IMR-90 (cell line): ENCODE measurements at regions not wholly inside any gene's neighbourhood (a gene's known extent, or its start where the extent isn't known, plus 50 kb on each side); places are given as distances from the start of the nearest gene placed in this dataset.

ENCODE experiments used
- ATAC-seq: fragments of 200-7000 bp; cut with Tn5 transposase; 2 replicates; pipeline ENCODE4 v1.9.1; 2020; ENCODE audit warnings: low read depth, mild to moderate bottlenecking, moderate library complexity
- BruUV-seq: library from RNA; stranded (reverse); fragments of 400-500 nt; replicated peaks from 2 replicates; lab custom pipeline; 2021; lab: Mats Ljungman, UMichigan
- CTCF ChIA-PET: fragments of 300-600 bp; formaldehyde crosslinking; extraction: SDS; loops from one replicate; lab custom pipeline; 2021; ENCODE audit warnings: antibody characterized with exemption; lab: Yijun Ruan, JAX
- POLR2A ChIA-PET: fragments of 300-600 bp; sonication (Branson Sonifier 250); formaldehyde crosslinking; loops from one replicate; lab custom pipeline; 2022; ENCODE audit warnings: antibody characterized with exemption; ENCODE audit not compliant: unreplicated experiment; lab: Charles Lee
- DNase-seq: peaks from one replicate; pipeline ENCODE4 v3.0.0; 2013
- H2AFZ ChIP-seq: replicated peaks from 2 replicates; pipeline ENCODE3; 2013; ENCODE audit warnings: low read length, mild to moderate bottlenecking; ENCODE audit not compliant: poor library complexity
- H2AK5ac ChIP-seq: 2 replicates; pipeline ENCODE4 v1.6.1; 2013; ENCODE audit warnings: low read depth, low read length, inconsistent platforms
- H2AK9ac ChIP-seq: replicated peaks from 2 replicates; pipeline ENCODE3; 2013; ENCODE audit warnings: mild to moderate bottlenecking, low read depth, low read length, moderate library complexity; ENCODE audit not compliant: poor library complexity
- H2BK120ac ChIP-seq: 2 replicates; pipeline ENCODE4 v1.6.1; 2013; ENCODE audit warnings: low read depth, low read length, inconsistent platforms
- H2BK15ac ChIP-seq: 3 replicates; pipeline ENCODE4 v1.6.1; 2013; ENCODE audit warnings: low read depth, low read length, inconsistent platforms
- H2BK20ac ChIP-seq: 2 replicates; pipeline ENCODE4 v1.6.1; 2013; ENCODE audit warnings: low read depth, mild to moderate bottlenecking, inconsistent platforms, low read length, moderate library complexity
- H2BK5ac ChIP-seq: 2 replicates; pipeline ENCODE4 v1.6.1; 2013; ENCODE audit warnings: mild to moderate bottlenecking, low read depth, low read length, inconsistent platforms; ENCODE audit not compliant: poor library complexity, severe bottlenecking
- H3K14ac ChIP-seq: replicated peaks from 2 replicates; pipeline ENCODE4 v1.6.1; 2013; ENCODE audit warnings: low read depth, low read length, inconsistent platforms
- H3K18ac ChIP-seq: 2 replicates; pipeline ENCODE4 v1.6.1; 2013; ENCODE audit warnings: low read depth, low read length, control low read depth
- H3K23ac ChIP-seq: 2 replicates; pipeline ENCODE4 v1.6.1; 2013; ENCODE audit warnings: low read depth, low read length, inconsistent platforms
- H3K27ac ChIP-seq: 2 replicates; pipeline ENCODE4 v1.5.1; 2013; ENCODE audit warnings: mild to moderate bottlenecking, control low read depth, low read length; ENCODE audit not compliant: insufficient read depth
- H3K27me3 ChIP-seq: 2 replicates; pipeline ENCODE4 v1.6.1; 2013; ENCODE audit warnings: low read length; ENCODE audit not compliant: control insufficient read depth, insufficient read depth
- H3K36me3 ChIP-seq: 2 replicates; pipeline ENCODE4 v1.6.1; 2013; ENCODE audit warnings: low read length, mixed read lengths; ENCODE audit not compliant: control insufficient read depth, insufficient read depth
- H3K4ac ChIP-seq: 2 replicates; pipeline ENCODE4 v1.6.1; 2013; ENCODE audit warnings: low read depth, low read length, inconsistent platforms
- H3K4me1 ChIP-seq: 2 replicates; pipeline ENCODE4 v1.6.1; 2013; ENCODE audit warnings: low read length, mixed read lengths; ENCODE audit not compliant: control insufficient read depth, insufficient read depth
- H3K4me2 ChIP-seq: 2 replicates; pipeline ENCODE4 v1.6.1; 2013; ENCODE audit warnings: low read depth, mild to moderate bottlenecking, control low read depth, low read length, moderate library complexity
- H3K4me3 ChIP-seq: 2 replicates; pipeline ENCODE4 v1.5.1; 2013; ENCODE audit warnings: low read depth, mild to moderate bottlenecking, control low read depth, low read length, moderate library complexity; ENCODE audit not compliant: insufficient read depth
- H3K56ac ChIP-seq: 2 replicates; pipeline ENCODE4 v1.6.1; 2013; ENCODE audit warnings: low read length, inconsistent platforms; ENCODE audit not compliant: insufficient read depth; ENCODE audit errors: extremely low read depth
- H3K79me1 ChIP-seq, 2 experiments: 2 replicates each; pipeline ENCODE4 v1.6.1; 2013; ENCODE audit warnings: low read length in 2 of 2, inconsistent platforms in 1 of 2, low read depth in 1 of 2
- H3K9ac ChIP-seq: 2 replicates; pipeline ENCODE4 v1.6.1; 2013; ENCODE audit warnings: low read depth, low read length, control low read depth
- H3K9me1 ChIP-seq: 2 replicates; pipeline ENCODE4 v1.6.1; 2013; ENCODE audit warnings: low read length, inconsistent platforms; ENCODE audit not compliant: insufficient read depth
- H3K9me3 ChIP-seq: 2 replicates; pipeline ENCODE4 v1.6.1; 2013; ENCODE audit warnings: low read length; ENCODE audit not compliant: control insufficient read depth, insufficient read depth
- H4K20me1 ChIP-seq: 2 replicates; pipeline ENCODE4 v1.6.1; 2013; ENCODE audit warnings: low read length, inconsistent platforms; ENCODE audit not compliant: insufficient read depth
- H4K5ac ChIP-seq: 2 replicates; pipeline ENCODE4 v1.6.1; 2013; ENCODE audit warnings: mild to moderate bottlenecking, low read depth, low read length, control low read depth
- H4K8ac ChIP-seq, 2 experiments: 2 replicates each; pipeline ENCODE4 v1.6.1; 2013; ENCODE audit warnings: low read depth in 2 of 2, low read length in 2 of 2, control low read depth in 1 of 2, inconsistent platforms in 1 of 2
- H4K91ac ChIP-seq: 2 replicates; pipeline ENCODE4 v1.6.1; 2013; ENCODE audit warnings: low read depth, low read length, inconsistent platforms; ENCODE audit not compliant: insufficient read depth
- CTCF ChIP-seq: conservative IDR thresholded peaks from 2 replicates; pipeline ENCODE4 v1.5.1; 2012; ENCODE audit warnings: mild to moderate bottlenecking, low read depth, low read length, improper control_type of control experiment
- WGBS, 2 experiments: methylation state at CpG; one replicate each; pipeline versions ENCODE4 v1.1.5 to v1.1.7; 2013; ENCODE audit warnings: missing lambda C conversion rate in 2 of 2; ENCODE audit not compliant: insufficient read length in 1 of 2; ENCODE audit errors: extremely low coverage in 2 of 2; 5-methylcytosine and 5-hydroxymethylcytosine counted together
- dilution Hi-C: fragments of 300-500 bp; cut with HindIII; formaldehyde crosslinking; loops from one replicate; pipeline ENCODE4 v1.14.3; 2018; ENCODE audit warnings: low sequenced_read_pairs; ENCODE audit not compliant: unreplicated experiment
- in situ Hi-C: fragments of 300-500 bp; cut with MboI; formaldehyde crosslinking; loops from 3 replicates; pipeline ENCODE4 v1.14.3; 2019; ENCODE audit warnings: low sequenced_read_pairs, inconsistent platforms, mixed read lengths
- intact Hi-C: fragments of 100-400 bp; cut with micrococcal nuclease; formaldehyde crosslinking; loops from 2 replicates; pipeline ENCODE4 v1.10.0; 2022

- H3K36me3 ChIP-seq: no peaks in the 10 kb centered on the region
- no peak overlapping the region for H2AK5ac ChIP-seq
- no peak overlapping the region for H3K4ac ChIP-seq
- H3K9me3 ChIP-seq: no peaks in the 10 kb centered on the region; the same call in 1 of the 2 replicates
- H3K56ac ChIP-seq: no peak overlapping the region
- no peak overlapping the region for H3K4me3 ChIP-seq
- WGBS, 2 experiments: no CpG with 5 or more reads among the region's 6 CpGs
- no peak overlapping the region for H4K91ac ChIP-seq
- no peaks in the 10 kb centered on the region for H4K20me1 ChIP-seq
- no peak overlapping the region for H2BK20ac ChIP-seq
- H3K14ac ChIP-seq: no peak overlapping the region
- H3K9ac ChIP-seq: no peak overlapping the region
- H4K8ac ChIP-seq: no peak overlapping the region
- H3K4me2 ChIP-seq: no peak overlapping the region
- ATAC-seq: no peak
- no peak overlapping the region for H2BK15ac ChIP-seq
- H2BK5ac ChIP-seq: no peak overlapping the region
- no peaks in the 10 kb centered on the region for H3K79me1 ChIP-seq
- no peak overlapping the region for H3K18ac ChIP-seq
- intact Hi-C loops (no loop called here), in situ Hi-C loops (no loop called here), dilution Hi-C loops (no loop called here)
- ChIA-PET CTCF (no interaction called here), POLR2A (no interaction called here)
- no peak overlapping the region for H3K23ac ChIP-seq
- H2AK9ac ChIP-seq: no peak overlapping the region
- H3K27ac ChIP-seq: no peak overlapping the region
- TF ChIP-seq CTCF: no peak
- H4K5ac ChIP-seq: no peak overlapping the region
- BruUV-seq: no TSS peak
- H2AFZ ChIP-seq: no peak overlapping the region
- DNase-seq: no peak
- H2BK120ac ChIP-seq: no peak overlapping the region
- H3K27me3 ChIP-seq: no peaks in the 10 kb centered on the region
- H3K4me1 ChIP-seq: no peaks in the 10 kb centered on the region
- no peaks in the 10 kb centered on the region for H3K9me1 ChIP-seq
Measured at GRCh38 chr1:37096523-37096922, 62.2 kb upstream of the GRIK3 start.
